Breast epithelium (tissue), 3 donors: ENCODE measurements at regions not wholly inside any gene's neighbourhood (a gene's known extent, or its start where the extent isn't known, plus 50 kb on each side); places are given as distances from the start of the nearest gene placed in this dataset.

Source experiments
- CTCF ChIP-seq, 3 donors: fragments of 450-650 bp; IDR thresholded peaks; one replicate each; pipeline ENCODE4 v1.5.1; 2016 to 2017; ENCODE audit warnings: antibody characterized with exemption in 3 of 3, mild to moderate bottlenecking in 3 of 3, moderate library complexity in 3 of 3
- POLR2A ChIP-seq: fragments of 450-650 bp; IDR thresholded peaks from one replicate; pipeline ENCODE4 v1.6.1; 2016; ENCODE audit warnings: antibody characterized with exemption, mild to moderate bottlenecking, moderate library complexity
- POLR2AphosphoS5 ChIP-seq, 3 donors: sonication (generic); formaldehyde crosslinking; IDR thresholded peaks; one replicate each; pipeline ENCODE4 v1.6.1; 2017; ENCODE audit warnings: antibody characterized with exemption in 3 of 3

GRCh38 chr5:33203931-33204330, 236.8 kb upstream of the TARS1 start:
- TF ChIP-seq CTCF (IDR thresholded peaks at IDR 0.05) (no peak), POLR2A (no peak), POLR2AphosphoS5 (IDR thresholded peaks at IDR 0.05) (no peak)
